ENCODE measurements at regions not wholly inside any gene's neighbourhood (a gene's known extent, or its start where the extent isn't known, plus 50 kb on each side); places are given as distances from the start of the nearest gene placed in this dataset.

- H3K4me3 ChIP-seq (ENCODE audit: low read depth, low read length): no peak overlapping the region
- DNase-seq (ENCODE audit: low read depth): no peak
- TF ChIP-seq CTCF (IDR thresholded peaks at IDR 0.05; ENCODE audit: insufficient read depth, low read depth, low read length, missing control alignments): no peak
Measured at GRCh38 chr5:10866913-10867312, 105.9 kb upstream of the DAP start.

GRCh38 chr5:10863763-10864383 is 102.8 kb upstream of the DAP start:
- peak; percentile 90 for TF ChIP-seq CTCF (IDR thresholded peaks at IDR 0.05; ENCODE audit: insufficient read depth, low read depth, low read length, missing control alignments)
- H3K4me3 ChIP-seq (ENCODE audit: low read depth, low read length): no peak overlapping the region
- DNase-seq (ENCODE audit: low read depth): peak; percentile 71

GRCh38 chr5:10862085-10862484 is 101.1 kb upstream of the DAP start:
- H3K4me3 ChIP-seq (ENCODE audit: low read depth, low read length): no peak overlapping the region
- no peak for DNase-seq (ENCODE audit: low read depth)
- no peak for TF ChIP-seq CTCF (IDR thresholded peaks at IDR 0.05; ENCODE audit: insufficient read depth, low read depth, low read length, missing control alignments)

GRCh38 chr5:10861423-10861790 is 100.4 kb upstream of the DAP start:
- TF ChIP-seq CTCF (IDR thresholded peaks at IDR 0.05; ENCODE audit: insufficient read depth, low read depth, low read length, missing control alignments): no peak
- no peak overlapping the region for H3K4me3 ChIP-seq (ENCODE audit: low read depth, low read length)

GRCh38 chr5:10860645-10861422 is 99.8 kb upstream of the DAP start:
- no peak for DNase-seq (ENCODE audit: low read depth)
- no peak overlapping the region for H3K4me3 ChIP-seq (ENCODE audit: low read depth, low read length)
- no peak for TF ChIP-seq CTCF (IDR thresholded peaks at IDR 0.05; ENCODE audit: insufficient read depth, low read depth, low read length, missing control alignments)

More at GRCh38 chr5:10861423-10861790, 100.4 kb upstream of the DAP start:
- no peak for DNase-seq (ENCODE audit: low read depth)

GRCh38 chr5:10860196-10860543 is 99.1 kb upstream of the DAP start:
- no peak overlapping the region for H3K4me3 ChIP-seq (ENCODE audit: low read depth, low read length)
- no peak for TF ChIP-seq CTCF (IDR thresholded peaks at IDR 0.05; ENCODE audit: insufficient read depth, low read depth, low read length, missing control alignments)
- no peak for DNase-seq (ENCODE audit: low read depth)

All from GM12865 (cell line).